Stimulated activated CD4-positive, alpha-beta T cell treated with anti-CD3 and anti-CD28 coated beads, Interleukin-12 subunit alpha, Interleukin-12 subunit beta, amount 100 ng/mL, for 48 hours (primary cell): ENCODE measurements at regions not wholly inside any gene's neighbourhood (a gene's known extent, or its start where the extent isn't known, plus 50 kb on each side); places are given as distances from the start of the nearest gene placed in this dataset.
A peak's percentile ranks its signal among the peaks of the same experiment; 100 is the strongest.
"Not testable (repeated sequence)": the region's sequence is repeated elsewhere in the genome, so short reads cannot be mapped to it uniquely, and the experiment has no call there.

Source experiments
- DNase-seq, 3 donors: peaks; one replicate each; pipeline ENCODE4 v3.0.0-alpha.2; 2020; ENCODE audit warnings: low read depth in 2 of 3, low spot score in 1 of 3

DNA sequence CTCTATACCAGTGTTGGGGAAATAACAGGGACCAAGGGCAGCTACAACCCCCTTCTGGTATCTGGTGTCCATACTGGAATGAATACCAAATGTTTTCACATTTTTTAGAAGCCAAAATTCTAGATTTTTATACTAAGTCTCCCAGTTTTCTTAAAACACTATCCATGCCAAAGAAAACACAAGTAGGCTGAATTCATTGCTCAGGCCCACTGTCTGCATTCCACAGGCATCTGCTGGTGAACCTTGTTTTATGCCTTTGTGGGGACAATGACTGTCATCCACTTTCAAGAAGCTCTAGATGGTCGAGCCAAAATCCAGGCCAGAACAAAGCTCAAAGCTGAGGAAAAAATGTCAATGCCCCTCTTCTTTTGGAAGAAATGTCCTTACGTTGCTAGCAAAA, 213.4 kb upstream of the RASGEF1B start:
- DNase-seq: no peak

DNA sequence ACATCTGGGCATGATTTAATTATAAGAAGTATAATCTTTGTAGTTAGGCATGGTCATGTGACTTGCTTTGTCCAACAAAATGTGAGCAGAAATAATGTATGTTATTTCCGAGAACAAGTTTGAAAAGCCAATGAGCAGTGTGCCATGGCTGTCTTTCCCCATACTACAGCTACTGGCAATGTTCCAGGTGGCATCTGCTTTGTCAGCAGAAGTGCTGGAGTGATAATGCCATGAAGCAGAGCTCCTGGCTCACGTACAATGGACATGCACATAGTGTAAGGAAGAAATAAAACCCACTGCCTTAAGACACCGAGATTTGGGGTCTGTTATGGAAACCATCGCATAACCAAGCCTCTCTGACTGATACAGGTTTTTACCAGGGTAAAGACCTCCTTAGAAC, 212.6 kb upstream of the RASGEF1B start:
- no peak for DNase-seq

DNA sequence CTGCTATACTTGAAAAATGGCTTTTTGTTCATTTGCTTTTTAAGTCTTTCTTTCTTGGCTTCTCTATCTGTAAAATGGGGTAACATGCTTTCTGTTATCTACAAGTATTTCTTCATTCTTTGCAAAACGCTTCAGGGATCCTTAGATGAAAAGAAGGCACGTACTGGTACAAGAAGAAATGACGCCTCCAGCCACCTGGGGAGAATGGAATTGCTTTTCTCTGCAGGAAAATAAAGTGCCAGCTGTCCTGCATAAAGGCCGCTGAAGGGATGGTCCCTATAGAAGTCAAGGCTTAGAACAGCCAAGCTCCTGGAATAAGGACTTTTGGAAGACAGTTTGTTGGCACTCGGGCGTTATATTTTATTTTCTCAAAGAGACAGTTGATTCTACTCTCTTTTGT, 210.8 kb upstream of the RASGEF1B start:
- no peak for DNase-seq

DNA sequence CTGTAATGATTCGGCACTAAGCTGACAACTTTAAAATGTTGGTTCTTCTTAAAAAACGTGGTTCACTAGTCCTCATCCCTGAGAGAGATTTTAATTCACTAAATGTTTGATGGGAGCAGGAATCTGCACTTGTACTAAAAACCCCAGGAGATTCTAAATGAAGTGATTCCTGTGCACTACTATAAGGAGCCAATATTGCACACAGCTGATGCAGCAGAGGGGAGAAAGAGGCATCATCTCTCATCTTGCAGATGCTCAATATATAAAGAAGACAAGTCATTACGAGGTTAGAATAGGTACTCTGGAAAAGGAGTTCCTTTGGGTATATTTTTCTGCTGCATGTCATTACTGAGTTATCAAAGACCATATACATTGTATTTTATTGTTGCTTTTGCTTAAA, 207.6 kb upstream of the RASGEF1B start:
- DNase-seq: no peak

DNA sequence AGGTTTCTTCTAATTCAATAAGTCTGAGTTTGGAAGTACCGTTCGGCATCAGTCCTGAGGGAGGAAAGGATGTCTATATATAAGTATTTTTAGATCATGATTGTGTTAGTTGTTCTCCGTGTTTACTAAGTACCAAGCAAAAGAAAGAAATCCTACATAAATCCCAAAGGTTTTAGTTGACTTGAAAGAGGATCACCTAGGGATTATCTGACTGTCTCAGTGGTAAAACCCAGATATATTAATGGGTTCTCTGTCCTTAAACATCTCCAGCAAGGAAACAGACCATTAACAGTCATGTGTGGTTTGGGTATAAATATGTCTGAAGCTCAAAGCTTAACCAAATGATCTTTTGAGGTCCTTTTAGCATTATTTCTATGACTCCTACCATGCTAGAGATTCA, 207.1 kb upstream of the RASGEF1B start:
- DNase-seq: no peak

DNA sequence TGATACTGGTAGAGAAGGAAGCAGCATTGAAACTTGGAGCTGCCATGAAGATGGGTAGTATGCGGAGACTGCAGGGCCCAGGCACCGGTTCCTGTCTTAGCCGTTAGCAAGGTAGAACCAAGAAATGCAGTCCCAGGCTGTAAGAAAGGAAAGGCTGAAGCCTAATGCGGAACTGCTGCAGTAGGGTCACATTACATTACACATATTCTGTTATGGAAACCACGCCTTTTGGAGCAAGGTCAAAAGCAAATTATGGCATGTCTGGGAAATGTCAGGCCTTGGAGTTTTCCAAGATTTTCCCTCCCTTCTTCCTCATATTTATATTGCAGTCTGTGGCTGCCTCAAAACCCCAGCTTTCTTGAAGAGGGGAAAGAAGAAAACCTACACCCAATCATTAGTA, 204.8 kb upstream of the RASGEF1B start:
- DNase-seq: no peak

DNA sequence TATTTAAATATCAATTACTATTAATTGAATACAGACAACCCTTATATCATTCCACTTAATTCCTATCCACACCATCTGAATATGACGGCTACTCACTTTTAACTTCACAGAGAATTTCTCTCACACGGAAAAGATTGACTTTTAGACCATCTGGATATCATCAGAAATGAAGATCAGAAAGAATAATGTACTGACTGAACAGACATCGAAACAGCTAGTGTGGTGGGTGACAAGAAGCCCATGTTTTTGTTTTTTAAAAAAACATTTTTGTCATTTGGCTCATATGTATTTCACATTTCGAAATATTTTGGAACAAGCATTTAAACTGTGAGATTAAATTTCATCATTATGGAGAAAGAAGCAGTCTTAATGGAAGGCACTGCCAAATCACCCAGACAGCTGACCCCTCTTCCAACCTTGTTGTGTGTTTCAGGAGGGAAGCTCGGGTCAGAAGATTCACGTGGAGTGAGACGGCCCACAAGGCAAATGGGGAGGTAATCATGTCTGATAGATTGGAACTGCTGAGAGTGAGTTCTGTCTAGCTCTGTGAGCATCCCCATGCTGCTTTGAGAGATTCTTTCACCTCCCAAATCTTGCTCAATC, 204.2 kb upstream of the RASGEF1B start:
- no peak for DNase-seq

DNA sequence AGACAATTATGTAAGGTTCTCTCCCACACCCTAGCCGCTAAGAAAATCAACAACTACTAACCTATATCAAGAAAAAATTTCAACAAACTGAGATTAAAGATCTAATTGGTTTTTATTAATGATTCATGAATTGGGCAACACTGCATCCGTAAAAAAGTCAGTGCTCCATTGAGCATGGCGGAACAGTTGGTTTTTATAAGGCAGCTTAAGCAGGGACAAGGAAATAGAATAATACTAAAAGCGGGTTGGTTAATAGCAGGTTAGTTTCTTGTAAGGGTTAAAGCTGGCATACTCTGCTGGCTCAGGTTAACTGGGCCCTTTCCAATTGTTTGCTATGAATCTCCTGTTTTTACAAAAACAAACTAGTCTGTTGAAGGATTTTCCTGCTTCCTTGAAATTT, 202.3 kb upstream of the RASGEF1B start:
- no peak for DNase-seq

DNA sequence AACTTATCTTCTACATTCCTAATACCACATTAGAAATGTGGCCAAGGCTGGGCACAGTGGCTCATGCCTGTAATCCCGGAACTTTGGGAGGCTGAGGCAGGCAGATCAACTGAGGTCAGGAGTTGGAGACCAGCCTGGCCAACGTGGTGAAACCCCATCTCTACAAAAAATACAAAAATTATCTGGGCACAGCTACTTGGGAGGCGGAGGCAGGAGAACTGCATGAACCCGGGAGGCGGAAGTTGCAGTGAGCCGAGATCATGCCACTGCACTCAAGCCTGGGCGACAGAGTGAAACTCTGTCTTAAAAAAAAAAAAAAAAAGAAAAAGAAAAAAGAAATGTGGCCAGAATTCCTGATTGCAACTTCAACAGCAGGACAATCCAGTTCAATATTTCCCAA, 196.6 kb upstream of the RASGEF1B start:
- not testable (repeated sequence) for DNase-seq

DNA sequence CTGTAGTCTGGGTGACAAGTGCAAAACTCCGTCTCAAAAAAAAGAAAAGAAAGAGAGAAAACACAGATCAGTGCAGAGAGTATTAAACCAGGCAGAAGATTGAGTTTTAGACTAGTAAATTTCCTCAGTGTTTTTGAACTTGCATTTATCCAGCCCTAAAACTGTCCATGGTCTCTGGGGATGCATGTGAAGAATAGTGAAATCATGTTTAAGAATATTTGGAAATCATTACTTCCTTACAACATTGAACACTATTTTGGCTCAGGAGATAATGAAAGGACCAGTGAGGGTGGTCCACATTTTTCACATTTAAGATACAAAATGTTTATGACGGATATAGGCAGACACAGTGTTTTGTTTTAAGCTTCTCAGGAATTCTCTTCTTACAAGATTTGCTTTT, 195.8 kb upstream of the RASGEF1B start:
- no peak for DNase-seq

DNA sequence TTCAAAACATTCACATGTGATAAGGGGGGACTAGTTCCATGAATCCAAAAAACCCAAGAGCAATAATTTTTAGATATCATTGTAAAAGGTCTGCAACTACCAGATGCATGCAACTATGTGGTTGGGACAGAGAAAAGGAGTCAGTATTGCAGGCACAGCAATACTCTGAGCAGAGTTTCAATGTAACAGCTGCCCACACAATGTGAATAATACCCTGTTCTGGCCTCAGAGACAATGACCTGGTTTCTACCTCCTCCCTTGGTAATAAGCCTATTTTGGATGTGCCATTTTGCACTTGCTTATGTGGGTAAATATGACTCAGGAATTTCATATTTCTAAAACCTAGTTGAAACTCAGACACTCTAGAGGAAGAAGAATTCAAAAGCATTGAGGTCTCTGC, 194.8 kb upstream of the RASGEF1B start:
- no peak for DNase-seq

DNA sequence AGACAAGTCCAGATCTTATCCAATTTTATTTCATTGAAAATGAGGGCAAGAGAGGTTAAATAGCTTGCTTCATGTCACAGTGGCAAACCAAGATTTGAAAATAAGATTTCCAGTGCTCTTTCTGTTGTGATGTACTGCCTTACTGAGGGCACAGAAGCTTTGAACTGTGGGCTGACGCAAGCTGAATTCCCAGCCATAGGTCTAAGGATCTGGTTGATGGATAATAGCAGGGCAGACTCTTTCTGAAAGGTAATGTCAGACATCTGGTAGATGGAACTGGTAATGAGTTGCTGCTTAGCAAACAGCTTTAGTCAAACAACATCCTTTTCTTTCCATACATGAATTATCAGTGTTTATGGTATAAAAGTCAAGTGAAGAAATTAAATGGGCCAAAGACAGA, 193.9 kb upstream of the RASGEF1B start:
- no peak for DNase-seq

DNA sequence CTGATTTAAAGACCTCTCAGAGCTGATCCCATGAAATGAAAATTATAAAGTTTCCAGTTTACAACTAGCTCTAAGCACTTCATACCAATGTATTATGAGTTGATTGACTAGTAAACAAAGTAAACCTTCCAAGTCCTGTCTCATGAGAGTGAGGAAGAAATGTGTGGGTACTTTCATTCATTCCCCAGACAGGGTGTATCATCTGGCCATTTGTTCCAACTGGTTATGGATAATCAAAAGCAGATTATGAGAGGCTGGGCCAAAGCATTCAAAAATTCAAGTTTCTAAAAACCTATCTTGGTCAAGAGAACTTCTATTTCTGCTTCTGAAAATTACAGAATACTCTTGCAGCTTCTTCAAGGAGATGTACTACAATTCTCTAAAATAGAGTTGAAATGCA, 193.3 kb upstream of the RASGEF1B start:
- no peak for DNase-seq

DNA sequence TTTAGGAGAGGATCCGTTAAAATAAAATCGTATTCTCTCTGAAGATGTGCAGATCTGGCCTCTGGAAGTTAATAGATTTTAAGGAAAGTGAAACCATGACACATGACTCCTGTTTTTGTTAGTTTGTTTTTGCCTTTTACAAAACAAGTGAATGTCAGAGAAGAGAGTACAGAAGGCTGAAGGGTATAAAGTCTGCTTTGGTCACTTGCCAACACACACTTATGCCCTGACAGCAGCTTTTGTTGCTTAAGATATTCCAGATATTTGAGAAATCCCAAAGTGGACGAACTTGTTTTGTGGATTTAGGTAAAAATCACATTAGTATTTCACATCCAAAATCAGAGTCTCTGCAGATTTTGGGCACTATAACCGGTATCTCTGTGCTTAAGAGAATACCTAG, 192.4 kb upstream of the RASGEF1B start:
- DNase-seq: no peak

DNA sequence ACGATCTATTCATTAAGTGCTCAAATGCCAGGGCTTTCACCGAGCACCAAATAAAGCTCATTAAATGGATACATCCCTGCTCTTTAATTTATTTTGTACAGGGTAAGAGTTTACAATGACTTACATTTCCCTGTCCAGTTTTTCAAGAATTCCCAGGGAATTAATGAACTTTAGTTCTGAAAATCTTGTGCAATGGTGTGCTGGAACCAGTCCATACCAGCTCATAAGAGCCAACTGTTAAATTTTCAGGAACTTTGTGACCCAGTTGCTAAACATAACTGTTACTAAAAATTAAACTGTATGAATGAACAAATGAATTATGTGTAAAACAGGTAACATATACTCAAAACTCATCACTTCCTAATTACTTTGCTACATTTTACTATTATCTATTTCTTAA, 191.7 kb upstream of the RASGEF1B start:
- DNase-seq: no peak

DNA sequence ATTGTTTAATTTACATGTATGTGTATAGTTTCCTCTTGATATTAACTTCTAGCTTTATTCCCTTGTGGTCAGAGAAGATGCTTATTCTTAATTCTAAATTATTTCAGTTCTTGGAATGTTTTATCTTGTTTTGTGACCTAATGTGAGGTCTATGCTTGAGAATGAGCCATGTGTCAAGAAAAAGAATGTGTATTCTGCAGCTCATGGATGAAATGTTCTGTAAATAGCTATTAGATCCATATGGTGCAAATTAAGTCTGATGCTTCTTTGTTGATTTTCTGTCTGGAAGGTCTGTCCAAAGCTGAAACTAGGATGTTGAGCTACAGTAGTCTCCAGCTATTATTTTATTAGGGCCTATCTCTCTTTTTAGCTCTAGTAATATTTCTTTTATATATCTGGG, 187.3 kb upstream of the RASGEF1B start:
- DNase-seq: no peak

DNA sequence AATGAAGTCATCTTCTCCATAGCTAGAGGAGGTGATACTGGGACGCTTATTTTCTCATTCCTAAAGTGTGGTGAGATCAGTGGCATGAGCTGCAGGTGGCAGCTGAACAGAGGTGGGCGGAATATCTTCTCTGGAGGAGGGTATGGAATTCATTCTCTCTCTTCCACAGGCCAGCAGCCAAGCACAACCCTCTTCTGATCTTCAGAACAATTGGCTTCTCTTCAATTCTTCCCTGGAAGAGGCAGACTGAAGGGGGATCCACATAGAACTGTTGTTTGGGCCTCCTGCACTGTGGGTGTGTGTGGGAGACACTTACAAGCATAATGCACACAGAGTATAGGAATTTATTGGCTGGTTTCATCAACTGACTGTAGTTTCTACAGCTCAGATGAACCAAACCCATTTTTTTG, 180.4 kb upstream of the RASGEF1B start:
- peak in 1 of 3 donors; percentile 26 for DNase-seq

DNA sequence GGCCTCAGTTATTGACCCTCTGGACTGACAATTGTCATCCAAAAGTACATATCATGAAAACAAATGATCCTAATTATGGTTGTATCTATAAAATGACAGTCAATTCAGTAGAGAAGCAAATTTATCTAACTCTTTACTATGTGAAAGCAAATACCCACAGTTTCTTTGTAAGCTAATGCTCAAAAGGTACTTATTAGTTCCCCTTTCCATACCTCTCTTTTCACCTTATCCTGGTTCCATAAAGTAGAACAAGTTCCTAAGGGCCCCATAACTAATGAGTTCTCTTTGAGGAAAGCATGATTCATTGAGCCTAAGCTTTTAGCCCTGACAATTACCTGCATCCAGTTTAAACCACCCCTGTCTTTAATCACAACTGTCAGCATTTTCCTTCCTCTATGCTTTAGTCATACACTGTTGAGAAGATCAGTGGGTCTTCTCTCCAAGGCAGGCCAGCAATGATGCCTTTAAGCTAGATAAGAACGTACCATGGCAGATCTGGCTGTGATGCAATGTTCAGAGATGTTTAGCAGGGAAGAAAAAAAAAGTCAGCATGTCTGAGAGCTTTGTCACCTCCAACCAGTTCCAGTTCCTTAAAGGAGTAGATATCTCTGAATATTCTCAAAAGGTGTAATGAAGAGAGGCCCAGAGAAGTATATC, 179.7 kb upstream of the RASGEF1B start:
- no peak for DNase-seq

DNA sequence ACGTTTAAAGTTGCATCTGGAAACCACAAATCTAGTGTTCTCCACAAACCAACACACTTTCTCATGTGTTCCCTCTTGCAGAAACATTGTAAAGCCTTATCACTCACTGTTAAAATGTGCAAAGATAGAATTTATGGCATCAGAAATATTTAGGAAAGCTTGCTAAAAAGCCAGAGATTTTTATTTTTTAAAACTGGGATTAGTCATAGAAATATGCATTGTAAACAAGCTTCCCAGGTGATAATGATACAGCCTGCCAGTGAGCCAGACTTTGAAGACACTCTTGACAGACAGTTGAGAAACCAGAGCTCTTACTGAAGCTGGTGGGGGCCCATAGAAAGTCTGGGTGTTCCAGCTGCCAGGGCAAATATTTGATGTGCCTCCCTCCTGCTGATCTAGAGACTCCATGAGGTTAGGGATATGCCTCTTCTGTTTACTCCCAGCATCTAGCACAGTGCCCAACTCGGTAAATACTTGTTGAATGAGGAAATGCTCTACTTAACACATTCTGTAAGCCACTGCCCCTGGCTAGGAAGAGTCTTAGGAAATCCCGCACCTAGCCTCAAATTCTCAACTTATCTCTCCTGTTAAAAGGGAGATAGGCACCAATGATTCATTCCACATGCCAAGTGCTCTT, 179.0 kb upstream of the RASGEF1B start:
- DNase-seq: no peak

DNA sequence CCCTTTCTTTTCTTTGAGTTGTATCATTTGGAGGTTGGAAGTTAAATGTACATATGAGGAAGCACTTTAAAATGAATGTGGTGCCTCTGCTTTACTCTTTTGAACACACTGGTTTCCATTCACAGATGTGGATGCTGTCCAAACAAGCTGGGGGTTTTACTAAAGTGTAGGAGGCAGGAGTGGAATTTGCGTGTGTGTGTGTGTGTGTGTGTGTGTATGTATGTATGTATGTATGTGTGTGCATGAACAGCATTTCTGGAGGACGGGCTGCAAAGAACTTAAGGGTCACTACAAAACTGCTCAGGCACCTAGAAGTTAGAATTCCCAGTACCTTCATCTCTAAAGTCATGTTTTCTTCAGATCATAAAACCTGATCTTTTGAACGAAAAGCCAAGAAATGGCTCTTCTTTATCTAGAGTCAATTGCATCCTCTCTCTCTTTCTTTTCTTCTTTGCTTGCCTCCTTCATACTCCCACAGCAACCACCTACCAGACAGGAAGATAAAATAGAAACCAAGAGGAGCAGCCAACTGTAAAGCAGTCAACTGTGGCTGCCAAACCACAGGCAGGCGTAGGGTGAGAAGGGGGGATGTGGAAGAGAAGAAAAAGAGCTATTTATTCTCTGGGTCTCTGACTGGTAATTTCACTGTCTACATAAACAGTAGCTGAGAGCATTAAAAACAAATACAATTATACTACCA, 177.0 kb upstream of the RASGEF1B start:
- peak in 1 of 3 donors; percentile 17 for DNase-seq

DNA sequence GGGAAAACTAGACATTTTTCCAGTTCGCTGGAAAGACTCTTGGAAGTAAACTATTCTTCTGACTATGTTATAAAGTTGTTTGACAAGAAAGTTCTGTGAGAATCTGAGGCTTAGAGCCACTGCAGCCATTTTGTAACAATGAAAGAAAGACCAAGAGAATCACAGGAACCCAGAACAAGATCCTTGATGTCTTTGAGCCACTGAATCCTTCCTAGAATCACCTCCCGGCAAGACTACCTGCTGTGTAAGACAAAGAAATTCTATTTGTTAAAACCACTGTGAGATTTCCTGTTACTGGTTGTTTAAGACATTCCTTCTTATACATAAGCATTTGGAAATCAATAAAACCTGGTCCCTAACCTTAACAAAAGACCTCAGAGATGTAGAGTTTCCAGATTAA, 175.7 kb upstream of the RASGEF1B start:
- DNase-seq: no peak

DNA sequence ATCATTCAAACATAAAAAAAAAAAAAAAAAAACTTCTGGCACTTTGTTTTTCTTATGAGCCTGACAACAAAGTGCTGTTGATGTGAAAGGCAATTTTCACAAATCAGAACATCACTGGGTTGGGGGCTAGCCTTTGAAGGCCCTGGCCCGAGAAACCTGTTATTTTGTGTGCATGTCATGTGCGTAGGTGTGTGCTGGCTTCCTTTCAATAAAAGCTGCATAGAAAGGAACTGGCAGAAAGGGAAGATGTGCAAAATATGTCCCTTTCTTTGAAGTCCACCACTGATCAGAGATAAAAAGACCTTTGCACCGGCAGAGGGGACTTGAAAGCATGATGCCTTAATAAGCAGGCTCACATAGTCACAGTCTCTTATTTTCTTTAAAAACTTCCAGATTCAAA, 170.8 kb upstream of the RASGEF1B start:
- no peak for DNase-seq
